Motor neuron (in vitro differentiated cells): ENCODE measurements at regions not wholly inside any gene's neighbourhood (a gene's known extent, or its start where the extent isn't known, plus 50 kb on each side); places are given as distances from the start of the nearest gene placed in this dataset.

ENCODE experiments used
- ATAC-seq, 8 experiments: fragments of 200-7000 bp; cut with Tn5 transposase; replicated peaks in 6 of 8; 2 replicates each; pipeline ENCODE4 v1.8.0; 2021; ENCODE audit warnings: mild to moderate bottlenecking in 8 of 8, moderate library complexity in 8 of 8
- H3K27ac ChIP-seq, 2 donors: fragments of 250-450 bp; sonication (Bioruptor Pico); 2 replicates each; pipeline ENCODE4 v1.9.0; 2021; ENCODE audit warnings: antibody characterized with exemption in 2 of 2, mild to moderate bottlenecking in 2 of 2, moderate library complexity in 1 of 2
- H3K4me1 ChIP-seq, 2 donors: fragments of 250-450 bp; sonication (Bioruptor Pico); replicated peaks in 1 of 2; 2 replicates each; pipeline ENCODE4 v1.6.1; 2021; ENCODE audit warnings: antibody characterized with exemption in 2 of 2, mild to moderate bottlenecking in 2 of 2, moderate library complexity in 1 of 2
- H3K4me3 ChIP-seq, 5 donors: fragments of 250-450 bp; sonication (Bioruptor Pico); 2 replicates each; pipeline ENCODE4 v1.9.0; 2021; ENCODE audit warnings: antibody characterized with exemption in 5 of 5, mild to moderate bottlenecking in 5 of 5, moderate library complexity in 4 of 5
- WGBS, 10 experiments: fragments of 450-650 bp; shearing (Covaris generic); methylation state at CpG; one replicate each; pipeline ENCODE4 v1.0.0; 2022; 5-methylcytosine and 5-hydroxymethylcytosine counted together
- in situ Hi-C, 9 experiments: fragments of 400-800 bp; cut with MboI; loops; one replicate each; pipeline ENCODE4 v1.15.0; 2021; ENCODE audit warnings: low sequenced_read_pairs in 9 of 9, low pct_unique_long_range_greater_than_20kb in 2 of 9; ENCODE audit not compliant: unreplicated experiment in 9 of 9

- WGBS, 10 experiments, result 47 to 100% (median 100%) methylated on average over 1 to 3 of the region's 3 CpGs; no CpG with 5 or more reads in 1 of the 10 experiments
- peak in 2 of 8 experiments; percentile 38 to 57 for ATAC-seq
- Histone ChIP-seq H3K4me3 (no peak overlapping the region), H3K4me1 (no peaks in the 10 kb centered on the region), H3K27ac (no peak overlapping the region)
- in situ Hi-C loops, result no loop called here
Observed at GRCh38 chr7:18163091-18163490, 135.4 kb upstream of the PRPS1L1 start.

DNA sequence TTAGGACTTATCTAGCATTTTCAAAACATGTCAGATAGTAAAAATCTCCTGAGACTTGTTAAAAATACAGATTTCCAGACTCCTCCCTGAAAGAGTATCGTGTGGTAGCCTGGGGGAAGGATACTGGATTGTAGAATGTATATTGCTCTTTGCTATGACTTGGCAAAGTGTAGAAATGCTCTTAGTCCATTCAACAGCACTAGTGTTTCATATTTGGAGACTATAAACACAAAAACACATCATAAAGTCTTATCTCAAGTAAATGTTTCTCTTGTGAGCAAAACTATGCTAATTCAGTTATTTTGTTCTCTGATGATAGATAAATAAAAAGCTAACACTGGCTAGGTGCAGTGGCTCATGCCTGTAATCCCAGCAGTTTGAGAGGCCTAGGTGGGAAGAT is 137.5 kb upstream of the PRPS1L1 start:
- peak in 2 of 8 experiments; percentile 35 to 76 for ATAC-seq
- Histone ChIP-seq H3K4me3 (no peak overlapping the region), H3K27ac (no peak overlapping the region), H3K4me1 (no peaks in the 10 kb centered on the region)
- in situ Hi-C loops, result no loop called here
- WGBS, 10 experiments, result 0 to 100% (median 53%) methylated on average over 1 of the region's 1 CpG; no CpG with 5 or more reads in 2 of the 10 experiments

GRCh38 chr7:18166002-18166401 is 138.4 kb upstream of the PRPS1L1 start:
- no peak for ATAC-seq
- no peak overlapping the region for H3K4me3 ChIP-seq
- in situ Hi-C loops, result no loop called here
- H3K4me1 ChIP-seq, result no peaks in the 10 kb centered on the region
- 16 to 100% (median 76%) methylated on average over 1 to 3 of the region's 3 CpGs; no CpG with 5 or more reads in 2 of the 10 experiments for WGBS, 10 experiments
- no peak overlapping the region for H3K27ac ChIP-seq

- Histone ChIP-seq H3K4me1 (no peaks in the 10 kb centered on the region), H3K27ac (no peak overlapping the region), H3K4me3 (no peak overlapping the region)
- in situ Hi-C loops, result no loop called here
- 0 to 100% (median 83%) methylated on average over 1 of the region's 1 CpG; no CpG with 5 or more reads in 7 of the 10 experiments for WGBS, 10 experiments
- ATAC-seq, result peak in 2 of 8 experiments; percentile 32 to 39
Observed at GRCh38 chr7:18167815-18168214, 140.2 kb upstream of the PRPS1L1 start.

GRCh38 chr7:18174996-18175395 is 147.3 kb upstream of the PRPS1L1 start:
- H3K4me3 ChIP-seq, result no peak overlapping the region
- ATAC-seq, result no peak

GRCh38 chr7:18175801-18176450 is 148.3 kb upstream of the PRPS1L1 start:
- 0 to 100% (median 90%) methylated on average over 1 to 2 of the region's 2 CpGs; no CpG with 5 or more reads in 2 of the 10 experiments for WGBS, 10 experiments
- Histone ChIP-seq H3K4me1 (no peaks in the 10 kb centered on the region), H3K27ac (no peak overlapping the region), H3K4me3 (no peak overlapping the region)
- in situ Hi-C loops, result no loop called here
- ATAC-seq, result peak in 1 of 8 experiments; percentile 28

More at GRCh38 chr7:18174996-18175395, 147.3 kb upstream of the PRPS1L1 start:
- in situ Hi-C loops, result no loop called here
- 46 to 100% (median 80%) methylated on average over 1 to 7 of the region's 7 CpGs; no CpG with 5 or more reads in 3 of the 10 experiments for WGBS, 10 experiments
- no peaks in the 10 kb centered on the region for H3K4me1 ChIP-seq
- no peak overlapping the region for H3K27ac ChIP-seq

DNA sequence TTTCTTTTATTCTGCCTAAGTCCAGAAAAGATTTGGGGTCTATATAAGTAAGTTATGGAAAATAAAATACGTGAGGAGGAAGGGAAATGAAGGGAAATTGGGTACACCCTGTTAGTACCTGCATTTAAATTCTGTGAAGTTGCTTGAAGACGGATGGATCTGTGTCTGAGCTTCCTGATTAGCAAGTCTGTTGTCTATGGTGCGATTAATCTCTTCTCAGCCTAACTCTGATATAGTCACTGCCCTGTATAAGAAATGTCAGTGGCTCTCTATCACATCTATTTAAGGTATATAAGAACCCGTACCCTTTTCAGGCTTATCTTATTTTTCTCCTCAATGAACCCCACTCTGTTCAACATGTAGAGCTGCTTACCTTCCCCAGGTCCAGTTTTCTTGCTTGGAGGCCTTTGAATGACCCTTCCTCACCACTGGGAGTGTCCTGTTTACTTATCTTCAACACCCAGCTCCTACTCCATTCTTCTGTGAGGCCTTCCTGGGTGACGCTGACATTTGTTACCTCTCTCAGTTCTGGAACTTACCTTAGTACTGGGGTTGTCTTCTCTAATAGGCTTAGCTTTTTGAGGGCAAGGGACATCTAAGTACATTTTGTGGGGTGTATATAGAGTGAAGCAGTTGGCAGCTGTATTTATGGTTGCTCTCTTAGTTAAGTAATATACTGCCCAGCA is 149.6 kb upstream of the PRPS1L1 start:
- 49 to 91% (median 79%) methylated on average over 1 to 5 of the region's 5 CpGs for WGBS, 10 experiments
- no peak overlapping the region for H3K27ac ChIP-seq
- no peak for ATAC-seq

GRCh38 chr7:18177815-18178660 is 150.4 kb upstream of the PRPS1L1 start:
- no peaks in the 10 kb centered on the region for H3K4me1 ChIP-seq
- no peak overlapping the region for H3K27ac ChIP-seq
- in situ Hi-C loops, result no loop called here
- no peak overlapping the region for H3K4me3 ChIP-seq
- 25 to 100% (median 71%) methylated on average over 1 to 4 of the region's 7 CpGs; no CpG with 5 or more reads in 1 of the 10 experiments for WGBS, 10 experiments
- no peak for ATAC-seq

More for the DNA sequence above, 149.6 kb upstream of the PRPS1L1 start:
- in situ Hi-C loops, result no loop called here
- Histone ChIP-seq H3K4me3 (no peak overlapping the region), H3K4me1 (no peaks in the 10 kb centered on the region)

GRCh38 chr7:18179093-18179492 is 151.4 kb upstream of the PRPS1L1 start:
- Histone ChIP-seq H3K4me1 (no peaks in the 10 kb centered on the region), H3K27ac (no peak overlapping the region), H3K4me3 (no peak overlapping the region)
- peak in 1 of 8 experiments; percentile 29 for ATAC-seq
- in situ Hi-C loops, result no loop called here

- in situ Hi-C loops, result no loop called here
- no peak overlapping the region for H3K4me3 ChIP-seq
- H3K27ac ChIP-seq, result no peak overlapping the region
- 100% methylated on average over 1 of the region's 1 CpG; no CpG with 5 or more reads in 8 of the 10 experiments for WGBS, 10 experiments
- ATAC-seq, result no peak
- no peaks in the 10 kb centered on the region for H3K4me1 ChIP-seq
Observed at GRCh38 chr7:18180685-18181084, 153.0 kb upstream of the PRPS1L1 start.

GRCh38 chr7:18189500-18190126 is 162.0 kb upstream of the PRPS1L1 start:
- WGBS, 10 experiments, result 45 to 100% (median 66%) methylated on average over 1 to 4 of the region's 5 CpGs; no CpG with 5 or more reads in 2 of the 10 experiments
- no peak for ATAC-seq
- H3K27ac ChIP-seq, result no peak overlapping the region
- H3K4me1 ChIP-seq, result no peaks in the 10 kb centered on the region
- in situ Hi-C loops, result no loop called here
- H3K4me3 ChIP-seq, result no peak overlapping the region

DNA sequence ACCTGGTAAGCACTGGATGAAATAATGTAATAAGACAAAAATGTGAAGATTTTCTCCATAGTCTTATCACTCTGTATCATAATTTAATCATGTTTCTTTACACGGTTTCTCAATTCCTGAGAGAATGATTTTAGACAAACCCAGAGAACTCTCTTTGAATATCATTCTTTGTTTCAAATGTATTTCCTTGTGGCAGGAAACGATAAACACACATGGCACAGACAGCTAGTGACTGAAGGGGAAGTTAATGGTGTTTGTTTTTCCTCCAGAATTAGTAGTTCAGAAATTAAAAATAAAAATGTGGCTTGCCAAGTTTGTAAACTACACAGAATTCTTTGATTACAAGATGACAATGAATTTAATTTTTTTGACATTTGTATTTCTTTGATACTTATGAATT is 163.7 kb upstream of the PRPS1L1 start:
- Histone ChIP-seq H3K27ac (no peak overlapping the region), H3K4me1 (no peaks in the 10 kb centered on the region), H3K4me3 (no peak overlapping the region)
- no peak for ATAC-seq
- in situ Hi-C loops, result no loop called here
- WGBS, 10 experiments, result 10 to 100% (median 62%) methylated on average over 1 to 2 of the region's 2 CpGs
